Gastroesophageal sphincter (tissue), 3 donors: ENCODE measurements at regions not wholly inside any gene's neighbourhood (a gene's known extent, or its start where the extent isn't known, plus 50 kb on each side); places are given as distances from the start of the nearest gene placed in this dataset.

Experiments
- CTCF ChIP-seq, 4 experiments: fragments of 200-600 bp in 2 of 4; fragments of 450-650 bp in 2 of 4; sonication (generic) in 1 of 4; IDR thresholded peaks; one replicate each; pipeline ENCODE4 v1.5.1; 2017 to 2019; ENCODE audit warnings: antibody characterized with exemption in 4 of 4, mild to moderate bottlenecking in 2 of 4, moderate library complexity in 2 of 4
- POLR2A ChIP-seq, 2 donors: fragments of 450-650 bp; IDR thresholded peaks; one replicate each; pipeline ENCODE4 v1.6.1; 2017; ENCODE audit warnings: antibody characterized with exemption in 2 of 2, mild to moderate bottlenecking in 2 of 2, moderate library complexity in 1 of 2
- POLR2AphosphoS5 ChIP-seq: sonication (generic); formaldehyde crosslinking; IDR thresholded peaks from one replicate; pipeline ENCODE4 v1.6.1; 2017; ENCODE audit warnings: antibody characterized with exemption

GRCh38 chr2:56108806-56109205 is 75.0 kb upstream of the CCDC85A start:
- TF ChIP-seq POLR2AphosphoS5 = no peak
- no peak for TF ChIP-seq CTCF (IDR thresholded peaks at IDR 0.05)
- no peak for TF ChIP-seq POLR2A (IDR thresholded peaks at IDR 0.05)
